ENCODE measurements at regions not wholly inside any gene's neighbourhood (a gene's known extent, or its start where the extent isn't known, plus 50 kb on each side); places are given as distances from the start of the nearest gene placed in this dataset.

DNA sequence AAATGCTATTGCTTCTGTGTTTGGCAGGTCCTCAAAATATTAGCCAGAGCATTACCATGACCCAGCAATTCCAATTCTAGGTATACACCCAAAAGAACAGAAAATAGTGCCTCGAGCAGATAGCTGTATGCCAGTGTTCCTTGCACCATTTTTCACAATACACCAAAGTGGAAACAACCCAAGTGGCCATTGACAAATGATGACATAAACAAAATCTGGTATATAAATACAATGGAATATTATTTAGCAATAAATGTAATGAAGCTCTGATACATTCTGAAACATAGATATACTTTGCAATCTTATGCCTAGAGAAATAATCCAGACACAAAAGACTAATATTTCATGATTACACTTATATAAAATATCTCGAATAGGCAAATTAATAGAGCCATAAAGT lies 451.8 kb upstream of the PCDH7 start:
- no peak for TF ChIP-seq POLR2A (IDR thresholded peaks at IDR 0.05; ENCODE audit: extremely low read depth, insufficient read length)
- TF ChIP-seq, protein P1, sequence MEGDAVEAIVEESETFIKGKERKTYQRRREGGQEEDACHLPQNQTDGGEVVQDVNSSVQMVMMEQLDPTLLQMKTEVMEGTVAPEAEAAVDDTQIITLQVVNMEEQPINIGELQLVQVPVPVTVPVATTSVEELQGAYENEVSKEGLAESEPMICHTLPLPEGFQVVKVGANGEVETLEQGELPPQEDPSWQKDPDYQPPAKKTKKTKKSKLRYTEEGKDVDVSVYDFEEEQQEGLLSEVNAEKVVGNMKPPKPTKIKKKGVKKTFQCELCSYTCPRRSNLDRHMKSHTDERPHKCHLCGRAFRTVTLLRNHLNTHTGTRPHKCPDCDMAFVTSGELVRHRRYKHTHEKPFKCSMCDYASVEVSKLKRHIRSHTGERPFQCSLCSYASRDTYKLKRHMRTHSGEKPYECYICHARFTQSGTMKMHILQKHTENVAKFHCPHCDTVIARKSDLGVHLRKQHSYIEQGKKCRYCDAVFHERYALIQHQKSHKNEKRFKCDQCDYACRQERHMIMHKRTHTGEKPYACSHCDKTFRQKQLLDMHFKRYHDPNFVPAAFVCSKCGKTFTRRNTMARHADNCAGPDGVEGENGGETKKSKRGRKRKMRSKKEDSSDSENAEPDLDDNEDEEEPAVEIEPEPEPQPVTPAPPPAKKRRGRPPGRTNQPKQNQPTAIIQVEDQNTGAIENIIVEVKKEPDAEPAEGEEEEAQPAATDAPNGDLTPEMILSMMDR (IDR thresholded peaks at IDR 0.05; ENCODE audit: low read depth, low read length): no peak
